ENCODE measurements at regions not wholly inside any gene's neighbourhood (a gene's known extent, or its start where the extent isn't known, plus 50 kb on each side); places are given as distances from the start of the nearest gene placed in this dataset.

DNA sequence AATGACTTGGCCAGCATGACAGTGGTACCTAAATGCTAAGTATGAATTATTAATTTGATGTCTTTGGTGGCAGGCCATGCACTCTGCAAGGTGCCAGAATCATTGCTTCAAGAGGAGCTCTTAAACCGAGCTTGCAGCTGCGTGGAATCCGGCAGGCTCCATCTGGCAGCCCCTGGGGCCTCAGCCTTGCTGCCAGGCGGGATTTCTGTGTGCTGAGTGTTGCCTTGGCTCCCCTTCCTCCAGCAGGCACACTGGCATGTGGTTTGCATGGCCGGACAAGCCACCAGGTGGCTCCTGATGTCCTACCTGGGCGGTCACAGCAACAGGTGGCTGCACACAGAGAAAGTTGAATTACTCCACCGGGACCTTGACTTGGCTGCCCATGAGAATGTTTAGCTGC, 155.4 kb downstream of the URB2 start:
- Mint-ChIP-seq H3K9me3 (peaks cover 6% of the 10 kb centered on the region), H3K27ac (no peak overlapping the region), H3K27me3 (peaks cover 24% of the 10 kb centered on the region), H3K4me1 (ENCODE audit: unreplicated experiment) (no peaks in the 10 kb centered on the region), H3K4me3 (no peak overlapping the region), H3K36me3 (no peaks in the 10 kb centered on the region)
- DNase-seq (ENCODE audit: extremely low spot score, unreplicated experiment): no peak
- TF ChIP-seq, protein P1, sequence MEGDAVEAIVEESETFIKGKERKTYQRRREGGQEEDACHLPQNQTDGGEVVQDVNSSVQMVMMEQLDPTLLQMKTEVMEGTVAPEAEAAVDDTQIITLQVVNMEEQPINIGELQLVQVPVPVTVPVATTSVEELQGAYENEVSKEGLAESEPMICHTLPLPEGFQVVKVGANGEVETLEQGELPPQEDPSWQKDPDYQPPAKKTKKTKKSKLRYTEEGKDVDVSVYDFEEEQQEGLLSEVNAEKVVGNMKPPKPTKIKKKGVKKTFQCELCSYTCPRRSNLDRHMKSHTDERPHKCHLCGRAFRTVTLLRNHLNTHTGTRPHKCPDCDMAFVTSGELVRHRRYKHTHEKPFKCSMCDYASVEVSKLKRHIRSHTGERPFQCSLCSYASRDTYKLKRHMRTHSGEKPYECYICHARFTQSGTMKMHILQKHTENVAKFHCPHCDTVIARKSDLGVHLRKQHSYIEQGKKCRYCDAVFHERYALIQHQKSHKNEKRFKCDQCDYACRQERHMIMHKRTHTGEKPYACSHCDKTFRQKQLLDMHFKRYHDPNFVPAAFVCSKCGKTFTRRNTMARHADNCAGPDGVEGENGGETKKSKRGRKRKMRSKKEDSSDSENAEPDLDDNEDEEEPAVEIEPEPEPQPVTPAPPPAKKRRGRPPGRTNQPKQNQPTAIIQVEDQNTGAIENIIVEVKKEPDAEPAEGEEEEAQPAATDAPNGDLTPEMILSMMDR (conservative IDR thresholded peaks at IDR 0.05): no peak

DNA sequence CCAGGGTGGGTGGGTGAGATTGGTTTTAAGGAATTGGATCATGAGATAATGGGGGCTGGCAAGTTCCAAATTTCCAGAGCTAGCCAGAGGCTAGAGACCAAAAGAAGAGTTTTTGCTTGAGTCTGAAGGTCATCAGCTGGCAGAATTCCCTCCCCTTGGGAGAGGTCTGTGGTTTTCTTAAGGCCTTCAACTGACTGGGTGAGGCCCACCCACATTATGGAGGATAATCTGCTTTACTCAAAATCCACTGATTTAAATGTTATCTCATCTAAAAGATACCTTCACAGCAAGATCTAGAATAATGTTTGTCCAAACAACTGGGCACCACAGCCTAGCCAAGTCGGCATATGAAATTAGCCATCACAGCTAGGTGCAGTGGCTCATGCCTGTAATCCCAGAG, 156.4 kb downstream of the URB2 start:
- no peak for DNase-seq (ENCODE audit: extremely low spot score, unreplicated experiment)
- peaks cover 11% of the 10 kb centered on the region for H3K9me3 Mint-ChIP-seq
- TF ChIP-seq, protein P1 (conservative IDR thresholded peaks at IDR 0.05): no peak
- no peaks in the 10 kb centered on the region for H3K36me3 Mint-ChIP-seq
- no peak overlapping the region for H3K27ac Mint-ChIP-seq
- no peaks in the 10 kb centered on the region for H3K4me1 Mint-ChIP-seq (ENCODE audit: unreplicated experiment)
- peaks cover 24% of the 10 kb centered on the region for H3K27me3 Mint-ChIP-seq
- H3K4me3 Mint-ChIP-seq: no peak overlapping the region

- TF ChIP-seq, protein P1 (conservative IDR thresholded peaks at IDR 0.05): no peak
- no peak for DNase-seq (ENCODE audit: extremely low spot score, unreplicated experiment)
- H3K27ac Mint-ChIP-seq: no peak overlapping the region
- no peak overlapping the region for H3K4me3 Mint-ChIP-seq
- H3K36me3 Mint-ChIP-seq: no peaks in the 10 kb centered on the region
- H3K9me3 Mint-ChIP-seq: peaks cover 16% of the 10 kb centered on the region
- no peaks in the 10 kb centered on the region for H3K4me1 Mint-ChIP-seq (ENCODE audit: unreplicated experiment)
- H3K27me3 Mint-ChIP-seq: peaks cover 29% of the 10 kb centered on the region
Observed at GRCh38 chr1:229784834-229785233, 158.8 kb downstream of the URB2 start.

GRCh38 chr1:229786974-229787610, 161.0 kb downstream of the URB2 start:
- Mint-ChIP-seq H3K27ac (no peak overlapping the region), H3K9me3 (peaks cover 26% of the 10 kb centered on the region), H3K4me3 (no peak overlapping the region), H3K4me1 (ENCODE audit: unreplicated experiment) (peaks cover 4% of the 10 kb centered on the region), H3K27me3 (peaks cover 24% of the 10 kb centered on the region), H3K36me3 (peaks cover 3% of the 10 kb centered on the region)
- TF ChIP-seq, protein P1 (conservative IDR thresholded peaks at IDR 0.05): no peak
- no peak for DNase-seq (ENCODE audit: extremely low spot score, unreplicated experiment)

- Mint-ChIP-seq H3K36me3 (peaks cover 3% of the 10 kb centered on the region), H3K4me1 (ENCODE audit: unreplicated experiment) (peaks cover 6% of the 10 kb centered on the region), H3K27me3 (peaks cover 19% of the 10 kb centered on the region), H3K27ac (no peak overlapping the region), H3K4me3 (no peak overlapping the region), H3K9me3 (peaks cover 26% of the 10 kb centered on the region)
- no peak for DNase-seq (ENCODE audit: extremely low spot score, unreplicated experiment)
- TF ChIP-seq, protein P1 (conservative IDR thresholded peaks at IDR 0.05): no peak
Observed at GRCh38 chr1:229788004-229788403, 162.0 kb downstream of the URB2 start.

All from type B pancreatic cell (in vitro differentiated cells).